ENCODE measurements at regions not wholly inside any gene's neighbourhood (a gene's known extent, or its start where the extent isn't known, plus 50 kb on each side); places are given as distances from the start of the nearest gene placed in this dataset.

DNA sequence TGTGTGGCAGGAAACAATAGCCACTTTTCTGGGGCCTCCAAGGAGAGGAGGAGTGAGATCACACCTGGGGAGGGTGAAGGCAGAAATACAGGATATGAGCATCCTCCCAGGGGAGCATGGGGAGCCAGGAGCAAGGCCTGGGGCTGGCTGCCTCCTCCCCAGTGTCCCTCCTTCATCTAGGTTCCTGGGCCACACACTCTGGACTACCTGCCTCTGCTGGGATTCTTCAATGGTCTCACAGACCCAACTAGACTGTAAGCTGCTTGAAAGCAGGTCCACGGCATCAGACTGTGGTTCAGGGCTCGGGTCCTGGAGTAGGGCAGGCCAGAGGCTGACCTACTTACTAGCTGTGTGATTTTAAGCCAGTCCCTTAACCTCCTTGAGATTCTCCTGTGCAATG is 94.0 kb downstream of the MCFD2 start:
- TF ChIP-seq CTCF (IDR thresholded peaks at IDR 0.05; ENCODE audit: extremely low read depth in 1 of 2, insufficient read depth in 1 of 2, low read depth in 1 of 2, low read length in 2 of 2) (no peak), JUN (IDR thresholded peaks at IDR 0.05; ENCODE audit: borderline replicate concordance, insufficient read depth, insufficient read length, low read depth) (no peak), MYC (IDR thresholded peaks at IDR 0.05; ENCODE audit: low read depth, low read length) (no peak), POLR2AphosphoS5 (IDR thresholded peaks at IDR 0.05; ENCODE audit: insufficient read depth, low read depth, low read length) (no peak), MAX (IDR thresholded peaks at IDR 0.05; ENCODE audit: insufficient read depth, insufficient read length) (no peak), POLR2A (IDR thresholded peaks at IDR 0.05; ENCODE audit: low read depth, low read length) (no peak), GATA2 (IDR thresholded peaks at IDR 0.05; ENCODE audit: insufficient read depth, insufficient read length, low read depth, low read length) (no peak), FOS (IDR thresholded peaks at IDR 0.05; ENCODE audit: borderline replicate concordance, insufficient read depth, low read length) (no peak), EZH2 (IDR thresholded peaks at IDR 0.05; ENCODE audit: borderline replicate concordance, low read depth, low read length, severe bottlenecking) (no peak)
- no peaks in the 10 kb centered on the region for H3K36me3 ChIP-seq (ENCODE audit: control insufficient read depth in 2 of 2, extremely low read depth in 1 of 2, insufficient read depth in 2 of 2, low read length in 2 of 2)
- ChIA-PET POLR2A (no interaction called here), CTCF (no interaction called here)
- H3K4me1 ChIP-seq (ENCODE audit: control insufficient read depth, extremely low read depth, insufficient read depth, low read length) = no peaks in the 10 kb centered on the region
- no peak overlapping the region for H3K4me2 ChIP-seq (ENCODE audit: insufficient read depth, low read length)
- no peaks in the 10 kb centered on the region for H3K9me3 ChIP-seq (replicated peaks; ENCODE audit: control insufficient read depth, insufficient read depth, low read length)
- no peak overlapping the region for H3K4me3 ChIP-seq (replicated peaks in 1 of 3; ENCODE audit: insufficient read depth in 1 of 3, low read depth in 1 of 3, low read length in 3 of 3)
- H2AFZ ChIP-seq (ENCODE audit: low read depth, low read length) = no peak overlapping the region
- BruUV-seq (replicated peaks) = no TSS peak
- FAIRE-seq (no peak), DNase-seq (ENCODE audit: low read depth, low spot score) (no peak)
- no peaks in the 10 kb centered on the region for H3K79me2 ChIP-seq (ENCODE audit: control insufficient read depth, insufficient read depth, low read length)
- no peaks in the 10 kb centered on the region for H4K20me1 ChIP-seq (replicated peaks; ENCODE audit: control insufficient read depth, extremely low read depth, insufficient read depth, low read length)
- intact Hi-C loops (cut with micrococcal nuclease) = no loop called here
- H3K9me1 ChIP-seq (replicated peaks; ENCODE audit: control insufficient read depth, extremely low read depth, insufficient read depth, low read length) = no peaks in the 10 kb centered on the region
- dilution Hi-C loops (cut with MboI; ENCODE audit: extremely low pct_ligation_motif_present, low sequenced_read_pairs) = no loop called here
- H3K9ac ChIP-seq (replicated peaks; ENCODE audit: extremely low read depth, insufficient read depth, low read length) = no peak overlapping the region
- no peak overlapping the region for H3K27ac ChIP-seq (ENCODE audit: insufficient read depth, low read depth, low read length)
- H3K27me3 ChIP-seq (ENCODE audit: control insufficient read depth in 2 of 2, insufficient read depth in 2 of 2, low read length in 2 of 2) = no peaks in the 10 kb centered on the region
